ENCODE measurements at regions not wholly inside any gene's neighbourhood (a gene's known extent, or its start where the extent isn't known, plus 50 kb on each side); places are given as distances from the start of the nearest gene placed in this dataset.

DNA sequence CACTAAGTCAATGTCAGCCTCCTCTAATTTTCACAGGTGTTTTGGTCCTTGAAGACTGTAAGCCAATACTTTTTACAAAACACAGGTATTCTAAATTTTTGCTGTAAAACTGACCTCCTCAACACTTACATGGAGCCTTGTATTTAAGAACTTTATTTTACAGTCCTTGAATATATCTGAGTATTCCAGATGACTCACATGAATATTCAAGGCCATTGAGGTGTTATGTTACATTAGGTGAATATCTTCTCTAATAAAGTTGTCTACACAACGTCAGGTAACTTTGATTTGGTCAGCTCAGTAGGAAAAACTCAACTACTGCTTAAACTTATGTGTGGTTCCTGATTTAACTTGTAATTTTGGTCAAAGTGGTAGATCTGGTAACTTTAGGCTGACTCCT, 254.2 kb downstream of the OLFM3 start:
- TF ChIP-seq, protein P1, sequence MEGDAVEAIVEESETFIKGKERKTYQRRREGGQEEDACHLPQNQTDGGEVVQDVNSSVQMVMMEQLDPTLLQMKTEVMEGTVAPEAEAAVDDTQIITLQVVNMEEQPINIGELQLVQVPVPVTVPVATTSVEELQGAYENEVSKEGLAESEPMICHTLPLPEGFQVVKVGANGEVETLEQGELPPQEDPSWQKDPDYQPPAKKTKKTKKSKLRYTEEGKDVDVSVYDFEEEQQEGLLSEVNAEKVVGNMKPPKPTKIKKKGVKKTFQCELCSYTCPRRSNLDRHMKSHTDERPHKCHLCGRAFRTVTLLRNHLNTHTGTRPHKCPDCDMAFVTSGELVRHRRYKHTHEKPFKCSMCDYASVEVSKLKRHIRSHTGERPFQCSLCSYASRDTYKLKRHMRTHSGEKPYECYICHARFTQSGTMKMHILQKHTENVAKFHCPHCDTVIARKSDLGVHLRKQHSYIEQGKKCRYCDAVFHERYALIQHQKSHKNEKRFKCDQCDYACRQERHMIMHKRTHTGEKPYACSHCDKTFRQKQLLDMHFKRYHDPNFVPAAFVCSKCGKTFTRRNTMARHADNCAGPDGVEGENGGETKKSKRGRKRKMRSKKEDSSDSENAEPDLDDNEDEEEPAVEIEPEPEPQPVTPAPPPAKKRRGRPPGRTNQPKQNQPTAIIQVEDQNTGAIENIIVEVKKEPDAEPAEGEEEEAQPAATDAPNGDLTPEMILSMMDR (IDR thresholded peaks at IDR 0.05; ENCODE audit: control insufficient read depth, insufficient read depth, low read depth, low read length, missing control alignments), result no peak
- no peak for DNase-seq (ENCODE audit: low read depth)
- no peak overlapping the region for H3K4me3 ChIP-seq (ENCODE audit: control insufficient read depth, low read depth, low read length)

DNA sequence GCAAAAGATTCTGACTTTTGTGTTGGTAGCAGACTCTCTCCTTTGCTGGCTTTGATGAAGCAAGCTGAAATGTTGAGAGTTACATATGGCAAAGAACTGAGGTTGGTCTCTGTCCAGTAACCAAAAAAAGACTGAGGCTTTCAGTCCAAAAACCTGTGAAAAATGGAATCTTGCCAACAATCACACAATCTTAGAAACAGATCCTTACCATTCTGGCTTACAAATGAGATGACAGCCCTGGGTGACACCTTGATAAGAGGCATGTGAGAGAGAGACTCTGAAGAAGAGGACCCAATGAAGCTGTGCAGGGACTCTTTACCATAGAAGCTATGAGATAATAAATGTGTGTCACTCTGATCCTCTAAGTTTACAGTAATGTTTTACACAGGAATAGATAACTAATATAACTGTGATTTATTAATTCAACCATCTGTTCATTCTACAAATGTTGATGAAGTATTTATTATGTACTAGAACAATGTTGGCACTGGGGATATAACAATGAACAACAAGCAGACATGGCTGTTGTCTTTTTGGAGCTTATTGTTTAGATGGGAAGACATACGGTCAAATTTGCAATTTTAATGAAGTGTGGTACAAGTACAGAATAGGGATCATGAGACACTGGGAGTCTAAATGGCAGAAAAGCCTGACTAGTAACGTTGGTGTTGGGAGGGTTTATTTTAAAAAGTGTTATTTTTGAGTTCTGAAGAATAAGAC, 251.0 kb downstream of the OLFM3 start:
- H3K4me3 ChIP-seq (ENCODE audit: control insufficient read depth, low read depth, low read length), result no peak overlapping the region
- no peak for DNase-seq (ENCODE audit: low read depth)
- TF ChIP-seq, protein P1 (IDR thresholded peaks at IDR 0.05; ENCODE audit: control insufficient read depth, insufficient read depth, low read depth, low read length, missing control alignments), result no peak

DNA sequence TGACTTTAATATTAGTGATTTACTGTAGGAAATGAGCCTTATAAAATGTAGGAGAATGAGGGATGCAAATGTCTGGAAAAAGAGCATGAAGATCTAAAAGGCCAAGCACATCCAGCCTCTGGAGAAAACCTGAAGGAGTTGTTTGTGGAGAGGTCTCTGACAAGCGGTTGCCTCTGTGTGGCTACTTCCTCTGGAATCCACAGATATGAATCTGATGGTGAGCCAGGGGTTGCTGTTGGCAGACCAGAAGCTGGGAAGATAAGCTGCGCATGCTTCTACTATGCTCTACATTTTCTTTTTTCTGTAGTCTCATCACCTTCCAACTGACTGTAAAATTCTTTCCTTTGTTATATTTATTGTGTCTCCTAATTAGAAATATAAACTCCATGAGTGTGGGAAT, 248.6 kb downstream of the OLFM3 start:
- TF ChIP-seq, protein P1 (IDR thresholded peaks at IDR 0.05; ENCODE audit: control insufficient read depth, insufficient read depth, low read depth, low read length, missing control alignments), result no peak
- H3K4me3 ChIP-seq (ENCODE audit: control insufficient read depth, low read depth, low read length), result no peak overlapping the region
- no peak for DNase-seq (ENCODE audit: low read depth)

Data from AG09309 (cell line).